ENCODE measurements at regions not wholly inside any gene's neighbourhood (a gene's known extent, or its start where the extent isn't known, plus 50 kb on each side); places are given as distances from the start of the nearest gene placed in this dataset.

GRCh38 chr10:88213065-88213605 is 349.7 kb downstream of the PTEN start:
- H3K9me3 ChIP-seq (ENCODE audit: low read length): no peaks in the 10 kb centered on the region
- no peak for DNase-seq
- H3K4me3 ChIP-seq (ENCODE audit: low read length): no peak overlapping the region
- H3K36me3 ChIP-seq (ENCODE audit: insufficient read depth, low read length): no peaks in the 10 kb centered on the region
- Mint-ChIP-seq H3K4me1 (no peaks in the 10 kb centered on the region), H3K27ac (no peak overlapping the region), H3K27me3 (peaks cover 0 to 5% of the 10 kb centered on the region in 2 donors), H3K4me3 (no peak overlapping the region), H3K36me3 (peaks cover 0 to 6% (median 0%) of the 10 kb centered on the region in 3 donors), H3K9me3 (no peaks in the 10 kb centered on the region)
- no peak overlapping the region for H3K27ac ChIP-seq (ENCODE audit: low read depth, low read length)
- POLR2A ChIA-PET: no interaction called here
- H3K4me1 ChIP-seq (ENCODE audit: insufficient read depth, low read length): no peaks in the 10 kb centered on the region
- no peaks in the 10 kb centered on the region for H3K27me3 ChIP-seq (ENCODE audit: insufficient read depth, low read length, poor library complexity, severe bottlenecking)
- CTCF ChIA-PET: no interaction called here

- H3K36me3 ChIP-seq (ENCODE audit: insufficient read depth, low read length): no peaks in the 10 kb centered on the region
- H3K27me3 Mint-ChIP-seq: peaks cover 0 to 5% of the 10 kb centered on the region in 2 donors
- H3K9me3 Mint-ChIP-seq: no peaks in the 10 kb centered on the region
- H3K27ac ChIP-seq (ENCODE audit: low read depth, low read length): no peak overlapping the region
- H3K27me3 ChIP-seq (ENCODE audit: insufficient read depth, low read length, poor library complexity, severe bottlenecking): no peaks in the 10 kb centered on the region
- ChIA-PET POLR2A (no interaction called here), CTCF (no interaction called here)
- no peaks in the 10 kb centered on the region for H3K4me1 Mint-ChIP-seq
- peaks cover 0 to 6% (median 0%) of the 10 kb centered on the region in 3 donors for H3K36me3 Mint-ChIP-seq
- H3K9me3 ChIP-seq (ENCODE audit: low read length): no peaks in the 10 kb centered on the region
- H3K27ac Mint-ChIP-seq: peak overlapping the region in 2 of 8 donors; percentile 11 to 58
- no peak overlapping the region for H3K4me3 Mint-ChIP-seq
- H3K4me3 ChIP-seq (ENCODE audit: low read length): no peak overlapping the region
- DNase-seq: no peak
- H3K4me1 ChIP-seq (ENCODE audit: insufficient read depth, low read length): no peaks in the 10 kb centered on the region
These were observed 353.6 kb downstream of the PTEN start for GRCh38 chr10:88216976-88217375.

- Mint-ChIP-seq H3K36me3 (peaks cover 0 to 6% (median 0%) of the 10 kb centered on the region in 3 donors), H3K4me3 (peak overlapping the region in 1 of 7 donors; percentile 13), H3K27ac (no peak overlapping the region), H3K9me3 (no peaks in the 10 kb centered on the region), H3K27me3 (peaks cover 0 to 5% of the 10 kb centered on the region in 2 donors), H3K4me1 (no peaks in the 10 kb centered on the region)
- H3K4me1 ChIP-seq (ENCODE audit: insufficient read depth, low read length): no peaks in the 10 kb centered on the region
- no peak overlapping the region for H3K4me3 ChIP-seq (ENCODE audit: low read length)
- no peak for DNase-seq
- ChIA-PET POLR2A (no interaction called here), CTCF (interaction anchor here (0.9 kb wide), 1 partner anchor 13 kb away, joined by 3 read pairs; no protein-coding TSS in a partner anchor)
- no peaks in the 10 kb centered on the region for H3K27me3 ChIP-seq (ENCODE audit: insufficient read depth, low read length, poor library complexity, severe bottlenecking)
- no peak overlapping the region for H3K27ac ChIP-seq (ENCODE audit: low read depth, low read length)
- no peaks in the 10 kb centered on the region for H3K9me3 ChIP-seq (ENCODE audit: low read length)
- no peaks in the 10 kb centered on the region for H3K36me3 ChIP-seq (ENCODE audit: insufficient read depth, low read length)
These were observed 354.9 kb downstream of the PTEN start for GRCh38 chr10:88218362-88218761.

- H3K4me1 ChIP-seq (ENCODE audit: insufficient read depth, low read length): no peaks in the 10 kb centered on the region
- no peak for DNase-seq
- CTCF ChIA-PET: no interaction called here
- no peak overlapping the region for H3K27ac Mint-ChIP-seq
- H3K4me3 ChIP-seq (ENCODE audit: low read length): no peak overlapping the region
- peaks cover 0 to 5% of the 10 kb centered on the region in 2 donors for H3K27me3 Mint-ChIP-seq
- H3K27me3 ChIP-seq (ENCODE audit: insufficient read depth, low read length, poor library complexity, severe bottlenecking): no peaks in the 10 kb centered on the region
- no peaks in the 10 kb centered on the region for H3K4me1 Mint-ChIP-seq
- no peaks in the 10 kb centered on the region for H3K36me3 Mint-ChIP-seq
- H3K9me3 Mint-ChIP-seq: no peaks in the 10 kb centered on the region
- H3K27ac ChIP-seq (ENCODE audit: low read depth, low read length): no peak overlapping the region
- no peaks in the 10 kb centered on the region for H3K36me3 ChIP-seq (ENCODE audit: insufficient read depth, low read length)
- H3K9me3 ChIP-seq (ENCODE audit: low read length): no peaks in the 10 kb centered on the region
- no peak overlapping the region for H3K4me3 Mint-ChIP-seq
- POLR2A ChIA-PET: no interaction called here
These were observed 356.3 kb downstream of the PTEN start for GRCh38 chr10:88219753-88220152.

- Mint-ChIP-seq H3K27me3 (peaks cover 0 to 2% of the 10 kb centered on the region in 2 donors), H3K9me3 (no peaks in the 10 kb centered on the region), H3K36me3 (no peaks in the 10 kb centered on the region), H3K4me1 (no peaks in the 10 kb centered on the region), H3K4me3 (no peak overlapping the region), H3K27ac (peak overlapping the region in 1 of 8 donors; percentile 10)
- DNase-seq: no peak
- H3K36me3 ChIP-seq (ENCODE audit: insufficient read depth, low read length): no peaks in the 10 kb centered on the region
- CTCF ChIA-PET: no interaction called here
- no peaks in the 10 kb centered on the region for H3K9me3 ChIP-seq (ENCODE audit: low read length)
- POLR2A ChIA-PET: no interaction called here
- H3K4me1 ChIP-seq (ENCODE audit: insufficient read depth, low read length): no peaks in the 10 kb centered on the region
- H3K4me3 ChIP-seq (ENCODE audit: low read length): no peak overlapping the region
- H3K27me3 ChIP-seq (ENCODE audit: insufficient read depth, low read length, poor library complexity, severe bottlenecking): no peaks in the 10 kb centered on the region
- no peak overlapping the region for H3K27ac ChIP-seq (ENCODE audit: low read depth, low read length)
These were observed 357.9 kb downstream of the PTEN start for GRCh38 chr10:88221010-88221973.

- POLR2A ChIA-PET: no interaction called here
- Mint-ChIP-seq H3K4me3 (no peak overlapping the region), H3K36me3 (no peaks in the 10 kb centered on the region), H3K27me3 (no peaks in the 10 kb centered on the region), H3K9me3 (no peaks in the 10 kb centered on the region), H3K27ac (peak overlapping the region in 1 of 8 donors; percentile 25), H3K4me1 (no peaks in the 10 kb centered on the region)
- no peak for DNase-seq
- CTCF ChIA-PET: no interaction called here
- H3K4me1 ChIP-seq (ENCODE audit: insufficient read depth, low read length): no peaks in the 10 kb centered on the region
- no peaks in the 10 kb centered on the region for H3K36me3 ChIP-seq (ENCODE audit: insufficient read depth, low read length)
- H3K27ac ChIP-seq (ENCODE audit: low read depth, low read length): no peak overlapping the region
- H3K27me3 ChIP-seq (ENCODE audit: insufficient read depth, low read length, poor library complexity, severe bottlenecking): no peaks in the 10 kb centered on the region
- no peaks in the 10 kb centered on the region for H3K9me3 ChIP-seq (ENCODE audit: low read length)
- H3K4me3 ChIP-seq (ENCODE audit: low read length): no peak overlapping the region
These were observed 359.5 kb downstream of the PTEN start for GRCh38 chr10:88222881-88223280.

All from CD8-positive, alpha-beta memory T cell (primary cell).